Body of pancreas (tissue), 4 donors: ENCODE measurements at regions not wholly inside any gene's neighbourhood (a gene's known extent, or its start where the extent isn't known, plus 50 kb on each side); places are given as distances from the start of the nearest gene placed in this dataset.

Experiments used
- ATAC-seq: fragments of 150-250 bp; one replicate; pipeline ENCODE4 v1.9.1; 2016
- DNase-seq, 4 donors: peaks; one replicate each; pipeline ENCODE4 v3.0.0-alpha.2; 2019
- H3K27ac ChIP-seq, 4 donors: fragments of 200-600 bp; sonication (generic); 1 replicate in 3 of 4; 2 replicates in 1 of 4; pipeline versions ENCODE4 v1.5.1 to v1.6.1; 2016 to 2019; ENCODE audit warnings: mild to moderate bottlenecking in 1 of 4, mixed read lengths in 1 of 4, moderate library complexity in 1 of 4
- H3K27me3 ChIP-seq, 2 donors: fragments of 200-600 bp; sonication (generic); one replicate each; pipeline ENCODE4 v1.6.0; 2016; ENCODE audit warnings: mild to moderate bottlenecking in 1 of 2
- H3K36me3 ChIP-seq, 2 donors: fragments of 200-600 bp; sonication (generic); replicated peaks in 1 of 2; 2 replicates each; pipeline ENCODE4 v1.5.1; 2016; ENCODE audit warnings: low read depth in 2 of 2; ENCODE audit not compliant: insufficient read depth in 1 of 2
- H3K4me1 ChIP-seq: fragments of 200-600 bp; sonication (generic); one replicate; pipeline ENCODE4 v1.6.0; 2016
- H3K4me3 ChIP-seq, 2 donors: fragments of 200-600 bp; sonication (generic); 1 replicate in 1 of 2; 2 replicates in 1 of 2; pipeline ENCODE4 v1.5.1; 2016 to 2019
- H3K9me3 ChIP-seq, 3 donors: fragments of 200-600 bp; sonication (generic); 1 replicate in 2 of 3; 2 replicates in 1 of 3; pipeline ENCODE4 v1.5.1; 2016
- POLR2A ChIP-seq, 3 donors: fragments of 450-650 bp; IDR thresholded peaks; one replicate each; pipeline ENCODE4 v1.6.1; 2016; ENCODE audit warnings: antibody characterized with exemption in 3 of 3, mild to moderate bottlenecking in 2 of 3
- WGBS, 2 donors: methylation state at CpG; one replicate each; pipeline ENCODE4 v1.1.5; 2017; 5-methylcytosine and 5-hydroxymethylcytosine counted together
- intact Hi-C: fragments of 100-400 bp; cut with DNase I; formaldehyde crosslinking; loops from one replicate; pipeline ENCODE4 v1.15.1; 2023
- TF ChIP-seq, protein P1 (sequence below), 7 experiments: fragments of 450-650 bp in 4 of 7; fragments of 200-600 bp in 3 of 7; sonication (generic) in 3 of 7; IDR thresholded peaks; one replicate each; pipeline ENCODE4 v1.5.1; 2016 to 2019; ENCODE audit warnings: antibody characterized with exemption in 7 of 7

DNA sequence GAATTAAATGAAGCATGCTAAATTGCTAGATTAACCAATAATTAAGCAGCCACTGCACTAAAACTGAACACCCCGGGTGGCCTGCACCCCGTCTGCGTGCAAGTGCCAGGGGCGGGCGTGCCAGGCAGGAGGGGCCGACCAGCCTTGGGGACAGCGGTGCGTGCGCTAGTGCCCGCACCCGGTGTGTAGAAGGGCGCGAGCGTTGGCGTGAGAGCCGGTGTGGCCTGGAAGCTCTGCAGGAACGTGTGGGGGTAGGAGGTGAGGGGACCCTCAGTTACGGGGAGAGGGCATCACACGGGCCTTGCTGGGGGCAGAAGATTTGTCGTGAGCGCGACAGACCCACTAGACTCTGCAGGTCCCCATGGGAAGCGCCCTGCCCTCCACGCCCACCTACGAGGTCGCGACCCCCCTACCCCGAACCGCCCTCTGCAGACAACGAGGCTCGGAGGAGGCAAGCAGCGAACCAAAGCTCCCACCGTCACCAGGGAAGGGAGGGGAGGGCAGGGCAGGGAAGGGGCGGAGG is 105.8 kb downstream of the FAM53A start:
- no peak for DNase-seq
- TF ChIP-seq POLR2A (IDR thresholded peaks at IDR 0.05) = no peak
- TF ChIP-seq, protein P1, sequence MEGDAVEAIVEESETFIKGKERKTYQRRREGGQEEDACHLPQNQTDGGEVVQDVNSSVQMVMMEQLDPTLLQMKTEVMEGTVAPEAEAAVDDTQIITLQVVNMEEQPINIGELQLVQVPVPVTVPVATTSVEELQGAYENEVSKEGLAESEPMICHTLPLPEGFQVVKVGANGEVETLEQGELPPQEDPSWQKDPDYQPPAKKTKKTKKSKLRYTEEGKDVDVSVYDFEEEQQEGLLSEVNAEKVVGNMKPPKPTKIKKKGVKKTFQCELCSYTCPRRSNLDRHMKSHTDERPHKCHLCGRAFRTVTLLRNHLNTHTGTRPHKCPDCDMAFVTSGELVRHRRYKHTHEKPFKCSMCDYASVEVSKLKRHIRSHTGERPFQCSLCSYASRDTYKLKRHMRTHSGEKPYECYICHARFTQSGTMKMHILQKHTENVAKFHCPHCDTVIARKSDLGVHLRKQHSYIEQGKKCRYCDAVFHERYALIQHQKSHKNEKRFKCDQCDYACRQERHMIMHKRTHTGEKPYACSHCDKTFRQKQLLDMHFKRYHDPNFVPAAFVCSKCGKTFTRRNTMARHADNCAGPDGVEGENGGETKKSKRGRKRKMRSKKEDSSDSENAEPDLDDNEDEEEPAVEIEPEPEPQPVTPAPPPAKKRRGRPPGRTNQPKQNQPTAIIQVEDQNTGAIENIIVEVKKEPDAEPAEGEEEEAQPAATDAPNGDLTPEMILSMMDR (IDR thresholded peaks at IDR 0.05) = no peak
- Histone ChIP-seq H3K36me3 (no peaks in the 10 kb centered on the region), H3K4me1 (peaks cover 20% of the 10 kb centered on the region), H3K9me3 (no peaks in the 10 kb centered on the region), H3K4me3 (no peak overlapping the region), H3K27me3 (peaks cover 0 to 7% of the 10 kb centered on the region in 2 donors), H3K27ac (no peak overlapping the region)
- WGBS, 2 donors = 8 to 16% methylated on average over 29 to 32 of the region's 34 CpGs
- intact Hi-C loops = no loop called here
- ATAC-seq = no peak

DNA sequence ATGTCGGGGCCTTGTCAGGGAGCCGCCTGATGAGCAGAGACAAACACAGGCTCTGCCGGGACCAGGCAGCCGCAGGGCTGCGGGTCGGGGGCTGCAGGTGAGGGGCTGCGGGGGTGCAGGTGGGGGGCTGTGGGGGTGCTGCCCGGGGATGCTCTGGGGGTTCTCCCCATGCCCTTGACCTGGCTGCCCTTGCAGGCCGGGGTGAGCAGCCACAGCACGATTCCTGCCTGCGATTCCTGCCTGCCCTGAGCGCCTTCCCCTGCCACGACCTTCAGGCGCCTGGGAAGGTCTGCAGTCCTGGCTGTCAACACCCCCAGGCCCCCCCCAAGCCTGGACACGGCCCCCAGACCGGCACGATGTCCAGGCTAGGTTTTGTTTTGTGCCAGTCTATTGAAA is 106.3 kb downstream of the FAM53A start:
- Histone ChIP-seq H3K9me3 (no peaks in the 10 kb centered on the region), H3K4me1 (peaks cover 20% of the 10 kb centered on the region), H3K4me3 (no peak overlapping the region), H3K27ac (no peak overlapping the region), H3K36me3 (no peaks in the 10 kb centered on the region), H3K27me3 (peaks cover 0 to 7% of the 10 kb centered on the region in 2 donors)
- no peak for TF ChIP-seq POLR2A (IDR thresholded peaks at IDR 0.05)
- TF ChIP-seq, protein P1 (IDR thresholded peaks at IDR 0.05) = no peak
- intact Hi-C loops = no loop called here
- DNase-seq = no peak
- no peak for ATAC-seq
- WGBS, 2 donors = 24 to 37% methylated on average over 13 to 17 of the region's 17 CpGs

DNA sequence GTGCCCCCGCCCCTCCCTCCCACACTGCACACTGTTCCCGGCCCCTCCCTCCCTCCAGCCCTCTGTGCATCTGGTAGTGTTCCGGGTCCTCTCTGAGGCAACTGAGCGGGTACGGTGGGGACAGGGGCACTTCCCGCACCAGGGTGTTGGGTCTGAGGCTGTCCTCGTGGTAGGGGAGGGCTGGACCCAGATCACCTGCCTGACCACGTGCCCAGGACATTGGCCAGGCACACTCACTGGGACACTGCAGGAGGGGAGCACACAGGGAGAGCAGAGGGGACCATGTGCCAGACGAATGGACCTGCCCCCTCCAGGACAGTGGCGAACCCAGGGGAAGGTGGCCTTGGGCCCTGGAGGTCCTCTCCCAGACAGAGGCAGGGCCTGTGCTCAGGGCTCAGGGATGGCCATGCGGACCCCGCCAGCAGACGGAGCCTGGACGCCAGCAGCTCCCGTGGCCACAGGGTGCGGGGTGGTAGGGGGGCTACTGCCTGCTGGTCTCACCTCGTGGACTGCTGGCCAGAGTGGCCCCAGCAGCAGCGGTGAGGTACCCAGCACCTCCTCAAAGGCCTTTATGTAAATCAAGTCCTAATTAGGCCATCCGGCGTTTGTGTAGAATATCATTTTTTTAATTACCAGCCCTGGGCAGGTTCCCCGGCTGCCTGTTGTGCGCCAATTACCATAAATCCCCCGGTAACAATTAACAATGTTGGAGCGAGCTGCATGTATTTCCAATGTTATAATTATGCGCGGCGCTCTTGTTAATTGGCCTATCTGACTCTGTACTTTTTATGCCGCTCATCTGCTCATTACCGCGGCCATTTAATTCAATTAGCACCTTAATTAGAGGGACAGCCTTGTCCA is 106.9 kb downstream of the FAM53A start:
- Histone ChIP-seq H3K4me3 (no peak overlapping the region), H3K9me3 (no peaks in the 10 kb centered on the region), H3K36me3 (no peaks in the 10 kb centered on the region), H3K4me1 (peaks cover 20% of the 10 kb centered on the region), H3K27ac (no peak overlapping the region), H3K27me3 (peaks cover 0 to 7% of the 10 kb centered on the region in 2 donors)
- no peak for DNase-seq
- TF ChIP-seq, protein P1 (IDR thresholded peaks at IDR 0.05) = no peak
- TF ChIP-seq POLR2A (IDR thresholded peaks at IDR 0.05) = no peak
- intact Hi-C loops = no loop called here
- 62 to 68% methylated on average over 14 to 28 of the region's 30 CpGs for WGBS, 2 donors
- ATAC-seq = no peak

DNA sequence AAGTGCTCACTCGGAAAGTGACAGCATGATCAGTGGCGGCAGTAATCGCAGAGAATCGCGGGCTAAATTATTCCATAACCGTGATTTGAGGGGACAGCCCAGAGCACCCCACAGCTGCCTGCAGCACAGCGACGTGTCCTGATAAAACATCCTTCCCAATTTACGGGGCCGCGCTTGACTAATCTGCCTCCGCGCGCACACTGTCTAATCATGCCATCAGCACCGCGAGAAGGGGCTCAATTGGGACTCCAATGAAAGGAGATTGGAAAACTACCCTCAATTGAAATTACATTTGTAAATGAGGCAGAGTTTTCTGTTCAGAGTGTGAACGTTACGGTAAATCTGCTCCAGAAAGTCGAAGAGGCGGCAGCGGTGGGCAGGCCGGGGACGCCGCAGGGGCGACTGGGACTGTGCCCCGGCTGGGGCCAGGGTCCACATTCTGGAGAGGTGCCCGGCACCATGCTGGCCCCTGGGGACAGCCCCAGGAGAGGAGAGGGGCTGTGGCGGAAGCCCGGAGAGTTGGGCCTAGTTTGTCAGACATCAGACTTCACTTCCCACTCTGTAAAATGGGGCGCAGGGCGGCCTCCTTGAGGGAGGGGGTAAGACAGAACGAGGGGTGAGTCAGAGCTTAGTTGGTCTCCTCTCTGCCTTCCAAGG is 107.7 kb downstream of the FAM53A start:
- Histone ChIP-seq H3K9me3 (no peaks in the 10 kb centered on the region), H3K4me1 (peaks cover 20% of the 10 kb centered on the region), H3K4me3 (no peak overlapping the region), H3K27ac (no peak overlapping the region), H3K36me3 (no peaks in the 10 kb centered on the region), H3K27me3 (peaks cover 0 to 7% of the 10 kb centered on the region in 2 donors)
- ATAC-seq (no peak), DNase-seq (no peak)
- intact Hi-C loops = no loop called here
- TF ChIP-seq, protein P1 (IDR thresholded peaks at IDR 0.05) = no peak
- no peak for TF ChIP-seq POLR2A (IDR thresholded peaks at IDR 0.05)
- WGBS, 2 donors = 84% methylated on average over 30 to 32 of the region's 32 CpGs
